OCI-LY3 (cell line): ENCODE measurements at regions not wholly inside any gene's neighbourhood (a gene's known extent, or its start where the extent isn't known, plus 50 kb on each side); places are given as distances from the start of the nearest gene placed in this dataset.

Experiments
- H2AFZ ChIP-seq: fragments of 200-600, 300-600 bp; shearing (Covaris generic); 2 replicates; pipeline ENCODE4 v1.6.0; 2014; ENCODE audit warnings: antibody characterized with exemption, low read depth, low read length
- H3K27ac ChIP-seq: fragments of 200-600, 300-600 bp; sonication (generic); 2 replicates; pipeline ENCODE4 v1.5.1; 2014; ENCODE audit warnings: mild to moderate bottlenecking, low read length, moderate library complexity, mixed read lengths
- H3K27me3 ChIP-seq: fragments of 200-600, 300-600 bp; sonication (generic); 2 replicates; pipeline ENCODE4 v1.6.1; 2014; ENCODE audit warnings: low read depth, low read length, mixed read lengths
- H3K36me3 ChIP-seq: fragments of 200-600, 300-600 bp; sonication (generic); replicated peaks from 2 replicates; pipeline ENCODE3; 2014; ENCODE audit warnings: low read depth, low read length, mixed read lengths
- H3K4me1 ChIP-seq: fragments of 300-600, 200-600 bp; sonication (generic); 2 replicates; pipeline ENCODE4 v1.6.1; 2014; ENCODE audit warnings: low read length, mixed read lengths
- H3K4me2 ChIP-seq: fragments of 200-600, 300-600 bp; sonication (generic); 2 replicates; pipeline ENCODE4 v1.6.1; 2014; ENCODE audit warnings: low read length, mixed read lengths
- H3K4me3 ChIP-seq: fragments of 300-600, 200-600 bp; sonication (generic); 2 replicates; pipeline ENCODE4 v1.5.1; 2014; ENCODE audit warnings: antibody characterized with exemption, mild to moderate bottlenecking, low read length, moderate library complexity
- H3K79me2 ChIP-seq: fragments of 300-600, 200-600 bp; shearing (Covaris generic); 2 replicates; pipeline ENCODE4 v1.6.1; 2014; ENCODE audit warnings: mild to moderate bottlenecking, low read length, mixed read lengths
- H3K9ac ChIP-seq: fragments of 300-600, 200-600 bp; shearing (Covaris generic); 2 replicates; pipeline ENCODE4 v1.6.0; 2014; ENCODE audit warnings: mild to moderate bottlenecking, low read length, moderate library complexity
- H3K9me3 ChIP-seq: fragments of 200-600, 300-600 bp; shearing (Covaris generic); 2 replicates; pipeline ENCODE4 v1.6.1; 2014; ENCODE audit warnings: low read length, mixed read lengths; ENCODE audit not compliant: insufficient read depth
- H4K20me1 ChIP-seq: fragments of 200-600, 300-600 bp; sonication (generic); 2 replicates; pipeline ENCODE4 v1.6.1; 2016; ENCODE audit warnings: low read length, mixed read lengths; ENCODE audit not compliant: insufficient read depth
- EZH2phosphoT487 ChIP-seq: fragments of 200-600 bp; shearing (Covaris generic); IDR thresholded peaks from 2 replicates; pipeline ENCODE4 v1.6.1; 2018; ENCODE audit warnings: antibody characterized with exemption, mixed run types, low read depth
- TF ChIP-seq, protein P1 (sequence below): fragments of 200-600, 300-600 bp; sonication (generic); IDR thresholded peaks from 2 replicates; pipeline ENCODE4 v1.5.1; 2014; ENCODE audit warnings: antibody characterized with exemption, low read length, low read depth

DNA sequence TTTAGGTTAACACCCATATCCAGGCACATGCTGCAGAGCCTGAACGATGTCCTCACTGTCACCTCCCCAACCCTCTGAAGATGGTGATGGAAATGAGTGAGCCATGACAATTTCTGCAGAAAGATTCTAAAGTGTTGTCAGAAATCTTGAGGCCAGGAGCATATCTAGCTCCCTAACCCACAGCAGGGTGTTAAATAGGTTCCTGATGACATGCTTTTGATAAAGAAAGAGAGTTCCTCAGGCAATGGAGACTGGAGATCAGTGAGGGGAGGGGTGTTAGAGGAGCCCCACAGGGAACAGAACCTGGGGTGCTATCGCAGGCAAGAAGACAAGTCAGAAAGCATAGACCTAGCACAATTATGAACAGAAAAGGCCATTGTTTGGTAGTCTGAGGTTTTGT lies 95.7 kb downstream of the ENC1 start:
- Histone ChIP-seq H2AFZ (no peak overlapping the region), H3K4me3 (no peak overlapping the region), H3K9ac (no peak overlapping the region), H3K4me1 (no peaks in the 10 kb centered on the region), H3K79me2 (no peaks in the 10 kb centered on the region), H3K9me3 (no peaks in the 10 kb centered on the region), H3K4me2 (no peak overlapping the region), H4K20me1 (no peaks in the 10 kb centered on the region), H3K27ac (no peak overlapping the region), H3K36me3 (no peaks in the 10 kb centered on the region), H3K27me3 (no peaks in the 10 kb centered on the region)
- TF ChIP-seq, protein P1, sequence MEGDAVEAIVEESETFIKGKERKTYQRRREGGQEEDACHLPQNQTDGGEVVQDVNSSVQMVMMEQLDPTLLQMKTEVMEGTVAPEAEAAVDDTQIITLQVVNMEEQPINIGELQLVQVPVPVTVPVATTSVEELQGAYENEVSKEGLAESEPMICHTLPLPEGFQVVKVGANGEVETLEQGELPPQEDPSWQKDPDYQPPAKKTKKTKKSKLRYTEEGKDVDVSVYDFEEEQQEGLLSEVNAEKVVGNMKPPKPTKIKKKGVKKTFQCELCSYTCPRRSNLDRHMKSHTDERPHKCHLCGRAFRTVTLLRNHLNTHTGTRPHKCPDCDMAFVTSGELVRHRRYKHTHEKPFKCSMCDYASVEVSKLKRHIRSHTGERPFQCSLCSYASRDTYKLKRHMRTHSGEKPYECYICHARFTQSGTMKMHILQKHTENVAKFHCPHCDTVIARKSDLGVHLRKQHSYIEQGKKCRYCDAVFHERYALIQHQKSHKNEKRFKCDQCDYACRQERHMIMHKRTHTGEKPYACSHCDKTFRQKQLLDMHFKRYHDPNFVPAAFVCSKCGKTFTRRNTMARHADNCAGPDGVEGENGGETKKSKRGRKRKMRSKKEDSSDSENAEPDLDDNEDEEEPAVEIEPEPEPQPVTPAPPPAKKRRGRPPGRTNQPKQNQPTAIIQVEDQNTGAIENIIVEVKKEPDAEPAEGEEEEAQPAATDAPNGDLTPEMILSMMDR = no peak
- TF ChIP-seq EZH2phosphoT487 = no peak

DNA sequence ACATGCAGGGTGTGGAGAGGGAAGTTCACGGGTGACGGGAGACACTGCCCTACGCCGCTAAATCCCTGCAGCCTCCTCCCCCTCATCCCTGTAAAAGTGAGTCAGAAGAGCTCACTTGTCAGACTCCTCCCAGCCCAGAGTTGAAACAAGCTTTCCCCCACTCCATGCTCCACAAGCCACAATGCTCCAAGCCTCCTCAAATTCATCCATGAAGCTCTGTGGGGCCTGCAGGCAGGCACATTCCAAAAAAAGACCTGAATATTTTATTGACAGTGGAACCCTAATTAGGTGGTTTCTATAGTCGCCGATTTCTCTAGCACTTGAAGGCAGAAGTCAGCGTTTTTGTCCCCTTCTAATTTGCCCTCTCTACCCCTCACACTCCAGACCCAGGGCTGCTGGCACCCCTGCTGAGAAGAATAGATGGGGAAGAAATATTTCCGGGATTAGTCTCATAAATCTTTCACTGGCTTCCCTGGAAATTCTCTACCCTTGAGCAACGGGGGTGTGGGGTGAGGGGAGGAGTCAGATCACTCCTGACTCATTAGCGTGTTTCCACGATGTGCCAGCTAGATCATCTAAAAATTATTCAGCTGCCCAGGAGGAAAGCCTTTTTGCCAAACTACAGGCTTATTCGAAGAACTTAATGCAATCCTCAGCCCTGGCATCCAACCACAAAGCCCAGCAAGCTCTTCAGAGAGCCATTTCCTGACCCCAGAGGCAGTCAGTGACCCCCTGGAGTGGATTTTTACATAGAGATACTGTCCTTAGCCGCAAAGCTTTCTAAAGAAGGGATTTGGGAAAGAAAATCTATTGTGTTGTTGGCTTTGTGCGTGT lies 97.1 kb downstream of the ENC1 start:
- Histone ChIP-seq H3K36me3 (no peaks in the 10 kb centered on the region), H3K27me3 (no peaks in the 10 kb centered on the region), H3K27ac (no peak overlapping the region), H3K4me3 (no peak overlapping the region), H3K79me2 (no peaks in the 10 kb centered on the region), H3K9me3 (no peaks in the 10 kb centered on the region), H4K20me1 (no peaks in the 10 kb centered on the region), H2AFZ (no peak overlapping the region; the same call in 1 of the 2 replicates), H3K4me1 (no peaks in the 10 kb centered on the region), H3K4me2 (peak overlapping the region; percentile 20), H3K9ac (no peak overlapping the region)
- no peak for TF ChIP-seq EZH2phosphoT487
- TF ChIP-seq, protein P1 = no peak

DNA sequence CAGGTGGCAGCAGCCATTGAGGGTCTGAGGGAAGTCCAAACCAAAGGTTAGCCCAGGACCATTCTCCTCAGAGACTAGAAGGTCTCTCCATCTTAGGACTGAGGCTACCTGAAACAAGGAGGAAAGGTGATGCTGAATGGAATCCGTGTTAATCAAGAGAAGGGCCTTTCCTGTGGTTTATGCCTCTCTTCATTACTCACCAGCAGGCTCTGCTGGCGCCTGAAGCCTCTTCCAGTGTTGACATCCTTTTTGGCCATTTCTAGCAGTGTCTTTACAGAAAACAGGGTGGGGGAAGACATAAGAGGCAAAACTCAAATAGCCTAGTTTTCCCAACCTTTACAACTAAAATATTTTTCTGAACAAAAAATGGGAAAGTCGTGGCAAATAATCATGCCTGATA lies 98.0 kb downstream of the ENC1 start:
- Histone ChIP-seq H3K27me3 (no peaks in the 10 kb centered on the region), H2AFZ (no peak overlapping the region), H3K9me3 (no peaks in the 10 kb centered on the region), H3K4me2 (no peak overlapping the region), H3K36me3 (no peaks in the 10 kb centered on the region), H4K20me1 (no peaks in the 10 kb centered on the region), H3K79me2 (no peaks in the 10 kb centered on the region), H3K9ac (no peak overlapping the region), H3K27ac (no peak overlapping the region), H3K4me1 (no peaks in the 10 kb centered on the region; the same call in 1 of the 2 replicates), H3K4me3 (no peak overlapping the region)
- TF ChIP-seq, protein P1 = no peak

DNA sequence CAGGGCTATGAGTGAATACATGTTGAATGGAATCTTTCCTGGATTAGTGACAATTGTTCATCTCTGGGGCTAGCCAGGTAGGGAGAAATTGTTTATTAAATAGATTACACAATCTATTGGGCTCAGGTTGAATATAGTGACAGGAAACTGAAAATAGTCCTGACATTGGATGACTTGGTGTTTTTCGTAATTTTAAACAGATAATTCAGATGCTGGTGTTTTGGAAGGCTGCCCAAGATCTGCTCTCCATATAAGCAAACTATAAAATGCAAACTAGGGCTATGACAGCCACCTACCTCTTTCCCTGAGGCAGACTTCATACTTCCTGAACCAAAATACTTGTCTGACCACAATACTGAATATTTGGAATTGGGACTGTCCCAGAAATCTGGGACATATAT lies 99.1 kb downstream of the ENC1 start:
- Histone ChIP-seq H3K9ac (no peak overlapping the region), H3K9me3 (no peaks in the 10 kb centered on the region), H3K36me3 (no peaks in the 10 kb centered on the region), H4K20me1 (no peaks in the 10 kb centered on the region), H3K4me2 (no peak overlapping the region), H3K27me3 (no peaks in the 10 kb centered on the region), H3K79me2 (no peaks in the 10 kb centered on the region), H2AFZ (no peak overlapping the region), H3K4me3 (no peak overlapping the region), H3K4me1 (no peaks in the 10 kb centered on the region; the same call in 1 of the 2 replicates), H3K27ac (no peak overlapping the region)
- no peak for TF ChIP-seq EZH2phosphoT487
- TF ChIP-seq, protein P1 = no peak
